ENCODE measurements at regions not wholly inside any gene's neighbourhood (a gene's known extent, or its start where the extent isn't known, plus 50 kb on each side); places are given as distances from the start of the nearest gene placed in this dataset.
"Not testable (repeated sequence)": the region's sequence is repeated elsewhere in the genome, so short reads cannot be mapped to it uniquely, and the experiment has no call there.

DNA sequence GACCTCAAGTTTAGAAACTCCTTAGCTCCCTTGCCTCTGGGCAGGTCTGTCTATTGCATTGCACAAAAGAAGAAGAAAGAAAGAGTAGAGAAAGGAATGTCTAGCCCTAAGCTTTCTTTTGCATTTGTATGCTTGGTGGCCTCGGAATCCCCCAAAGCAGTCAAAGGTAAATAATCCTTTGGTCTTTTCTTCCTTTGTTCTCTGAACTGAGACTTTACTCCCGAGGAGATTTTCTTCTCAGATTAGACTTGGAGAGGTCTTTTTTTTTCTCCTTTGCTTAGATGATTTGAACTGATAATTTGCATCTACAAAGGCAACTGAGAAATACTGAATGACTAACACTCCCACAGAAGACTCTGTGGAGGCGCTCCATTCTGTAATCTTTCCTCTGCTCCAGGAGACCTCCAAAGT is 93.2 kb downstream of the AKR1D1 start:
- no peak for DNase-seq

DNA sequence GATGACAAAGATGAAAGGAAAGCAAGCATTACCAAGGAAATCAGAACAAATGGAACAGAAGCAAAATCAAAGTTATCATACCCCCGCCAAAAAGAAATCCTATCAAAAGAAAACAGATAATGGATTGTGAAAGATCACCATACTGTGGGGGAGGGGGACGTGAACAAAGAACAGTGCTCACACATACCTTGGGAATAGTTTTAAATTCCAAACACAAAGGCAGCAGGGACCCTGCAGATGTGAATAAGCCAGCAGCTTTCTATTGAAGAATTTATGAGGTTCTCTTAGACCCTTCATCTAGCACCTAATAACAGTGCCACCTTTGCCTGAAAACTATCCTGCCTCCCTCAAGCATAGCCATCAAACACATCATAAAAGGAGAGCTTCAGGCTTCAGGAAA is 94.0 kb downstream of the AKR1D1 start:
- no peak for DNase-seq

DNA sequence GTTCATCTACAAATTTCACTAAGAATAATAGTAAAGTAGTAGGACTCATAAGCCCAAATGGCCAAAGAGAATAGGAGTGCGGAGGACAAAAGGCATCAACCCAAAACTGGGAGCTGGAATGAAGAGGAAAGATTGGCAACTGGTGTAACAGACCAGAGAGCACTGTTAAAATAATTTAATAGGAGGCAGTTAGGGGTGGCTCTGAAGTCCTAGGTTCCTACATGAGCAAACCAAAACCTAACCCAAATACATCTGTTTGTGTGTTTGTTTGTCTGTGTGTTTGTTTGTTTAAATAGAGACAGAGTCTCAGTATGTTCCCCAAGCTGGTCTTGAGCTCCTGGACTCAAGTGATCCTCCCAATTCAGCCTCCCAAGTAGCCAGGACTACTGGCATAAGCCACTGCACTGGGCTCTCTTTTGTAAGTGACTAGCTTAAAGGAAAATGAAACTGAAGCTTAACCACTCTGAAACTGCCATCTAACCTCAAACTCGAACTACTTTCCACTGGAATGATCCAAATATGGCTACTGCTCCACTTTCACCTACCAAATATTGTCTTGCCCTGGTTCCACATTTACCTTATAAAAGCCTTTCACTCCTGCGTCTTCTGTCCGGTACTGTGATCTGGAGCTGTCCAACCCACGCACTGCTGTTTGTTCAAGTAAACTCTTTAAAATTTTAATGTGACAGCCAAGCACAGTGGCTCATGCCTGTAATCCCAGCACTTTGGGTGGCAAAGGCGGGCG is 94.9 kb downstream of the AKR1D1 start:
- no peak for DNase-seq

DNA sequence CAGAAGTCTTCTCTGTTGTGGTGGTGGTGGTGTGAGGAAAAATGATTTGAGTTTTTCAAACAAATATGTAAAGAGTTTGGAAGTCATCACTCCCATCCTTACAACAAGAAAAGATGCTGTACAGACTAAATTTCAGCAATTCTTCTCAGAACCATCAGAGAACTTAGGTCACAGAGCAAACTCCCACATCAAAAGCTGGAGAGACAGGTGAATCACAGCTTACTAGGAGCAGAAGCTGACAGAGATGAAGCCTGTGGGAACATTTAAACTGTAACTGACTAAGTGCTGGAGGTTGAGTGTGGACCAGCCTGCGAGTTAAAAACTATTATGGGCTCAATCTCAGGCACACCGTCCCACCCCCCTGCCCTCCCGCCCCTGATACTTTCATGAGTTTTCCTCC is 97.3 kb downstream of the AKR1D1 start:
- no peak for DNase-seq

DNA sequence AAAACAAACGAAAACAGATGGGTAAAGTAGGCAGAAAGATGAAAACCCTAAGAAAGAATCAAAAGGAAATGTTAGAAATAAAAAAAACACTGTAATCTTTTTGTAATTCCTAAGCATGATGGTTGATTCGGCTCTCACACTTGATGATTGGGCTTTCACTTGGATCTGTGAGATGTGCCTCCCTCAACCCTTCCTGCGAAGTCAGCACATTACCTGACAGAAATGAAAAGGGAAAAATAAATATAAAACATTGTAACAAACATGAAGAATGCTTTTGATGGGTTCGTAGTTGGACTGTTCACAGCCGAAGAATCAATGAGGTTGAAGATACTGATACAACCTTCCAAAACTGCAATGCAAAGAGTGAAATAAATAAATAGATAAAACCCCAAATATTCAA is 99.8 kb downstream of the AKR1D1 start:
- DNase-seq = no peak

DNA sequence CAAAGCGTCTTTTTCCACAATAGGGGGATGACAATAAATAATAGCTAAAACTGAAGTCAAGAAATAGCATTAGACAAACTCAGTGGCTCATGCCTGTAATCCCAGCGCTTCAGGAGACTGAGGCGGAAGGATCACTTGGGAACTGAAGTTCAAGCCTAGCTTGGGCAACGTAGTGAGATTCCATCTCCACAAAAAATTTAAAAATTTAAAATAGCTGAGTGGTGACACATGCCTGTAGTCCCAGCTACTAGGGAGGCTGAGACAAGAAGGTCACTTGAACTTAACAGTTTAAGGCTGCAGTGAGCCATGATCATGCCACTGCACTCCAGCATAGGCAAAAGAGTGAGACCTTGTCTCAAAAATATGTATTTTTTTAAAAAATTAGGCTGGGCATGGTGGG is 107.9 kb downstream of the AKR1D1 start:
- no peak for DNase-seq

DNA sequence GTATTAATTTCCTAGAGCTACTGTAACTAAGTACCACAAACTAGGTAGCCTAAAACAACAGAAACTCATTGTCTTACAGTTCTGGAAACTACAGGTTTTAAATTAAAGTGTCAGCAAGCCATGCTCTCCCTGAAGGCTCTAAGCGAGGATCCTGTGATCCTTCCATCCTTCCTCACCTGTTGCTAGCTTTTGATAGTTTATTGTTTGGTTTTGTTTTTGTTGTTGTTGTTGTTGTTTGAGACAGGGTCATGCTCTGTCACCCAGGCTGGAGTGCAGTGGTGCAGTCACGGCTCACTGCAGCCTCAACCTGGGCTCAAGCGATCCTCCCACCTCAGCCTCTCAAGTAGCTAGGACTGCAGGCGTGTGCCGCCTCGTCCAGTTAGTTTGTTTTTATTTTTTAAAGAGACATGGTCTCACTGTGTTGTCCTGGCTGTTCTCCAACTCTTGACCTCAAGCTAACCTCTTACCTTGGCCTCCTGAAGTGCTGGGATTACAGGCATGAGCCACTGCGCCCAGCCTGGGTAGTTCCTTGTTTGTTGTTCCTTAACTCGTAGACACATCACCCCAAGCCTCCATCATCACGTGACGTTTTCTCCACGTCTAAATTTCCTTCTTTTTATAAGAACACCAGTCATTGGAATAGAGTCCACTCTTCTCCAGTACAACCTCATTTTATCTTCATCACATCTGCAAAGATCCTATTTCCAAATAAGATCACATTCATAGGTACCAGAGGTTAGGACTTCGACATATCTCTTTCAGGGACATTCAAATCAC is 109.1 kb downstream of the AKR1D1 start:
- no peak for DNase-seq

DNA sequence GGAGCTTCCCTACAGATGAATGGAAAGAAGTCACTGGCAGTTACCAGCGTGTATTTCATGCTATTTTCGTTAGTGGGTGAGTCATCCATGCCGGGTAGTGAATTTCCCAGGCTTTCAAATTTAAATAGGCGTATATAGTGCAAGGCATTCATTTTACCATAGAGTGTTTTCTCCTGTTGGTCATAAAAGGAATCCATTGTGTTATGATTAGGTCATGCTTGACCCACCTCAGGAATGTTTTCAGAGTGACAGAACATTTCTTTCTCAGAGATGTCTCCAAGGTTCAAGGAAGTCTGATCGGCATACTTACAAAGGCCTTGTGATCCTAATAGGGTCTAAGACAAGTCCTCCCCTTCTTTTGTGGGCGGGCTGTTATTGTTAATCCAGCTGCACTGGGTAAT is 110.7 kb downstream of the AKR1D1 start:
- no peak for DNase-seq

DNA sequence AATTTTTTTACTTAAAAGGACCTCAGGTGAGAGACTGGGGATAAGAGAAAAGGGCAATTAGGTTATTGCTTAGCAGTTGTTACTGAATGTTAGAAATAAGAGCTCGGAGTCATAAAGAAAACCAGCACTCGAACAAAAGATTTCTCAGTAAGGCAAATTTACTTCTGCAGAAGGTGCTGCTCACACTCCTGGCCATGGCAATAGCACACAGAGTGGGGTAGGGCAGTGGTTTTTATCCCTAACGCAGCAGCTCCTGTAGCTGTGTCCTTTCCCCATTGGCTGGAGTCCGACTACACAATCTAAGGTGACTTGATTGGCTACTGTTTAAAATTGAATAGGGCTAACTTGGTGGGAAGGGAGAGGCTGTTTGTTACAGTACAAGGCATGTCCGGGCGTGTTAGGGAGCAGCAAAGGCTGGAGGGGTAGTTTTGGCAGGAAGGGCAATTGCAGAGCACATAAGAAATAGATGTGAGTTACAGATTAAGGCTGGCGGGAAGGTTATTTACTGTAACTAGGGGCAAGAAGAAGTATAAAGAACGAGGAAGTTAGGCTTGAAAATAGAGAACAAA is 112.1 kb downstream of the AKR1D1 start:
- DNase-seq = no peak

DNA sequence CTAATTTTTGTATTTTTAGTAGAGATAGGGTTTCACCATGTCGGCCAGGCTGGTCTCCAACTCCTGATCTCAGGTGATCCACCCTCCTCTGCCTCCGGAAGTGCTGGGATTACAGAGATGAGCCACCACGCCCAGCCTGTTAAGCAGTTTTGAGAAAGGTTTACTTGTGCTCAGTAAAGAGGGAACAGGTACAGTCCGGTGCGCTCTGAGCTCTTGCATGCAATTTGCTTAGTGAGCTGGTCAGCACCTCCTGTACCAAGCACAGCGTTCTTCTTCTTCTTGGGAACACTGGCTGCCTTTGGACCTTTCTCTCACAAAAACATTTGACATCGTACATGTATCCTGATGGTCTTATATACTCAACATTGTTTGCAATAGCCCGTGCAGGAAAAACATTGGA is 118.3 kb downstream of the AKR1D1 start:
- DNase-seq = no peak

DNA sequence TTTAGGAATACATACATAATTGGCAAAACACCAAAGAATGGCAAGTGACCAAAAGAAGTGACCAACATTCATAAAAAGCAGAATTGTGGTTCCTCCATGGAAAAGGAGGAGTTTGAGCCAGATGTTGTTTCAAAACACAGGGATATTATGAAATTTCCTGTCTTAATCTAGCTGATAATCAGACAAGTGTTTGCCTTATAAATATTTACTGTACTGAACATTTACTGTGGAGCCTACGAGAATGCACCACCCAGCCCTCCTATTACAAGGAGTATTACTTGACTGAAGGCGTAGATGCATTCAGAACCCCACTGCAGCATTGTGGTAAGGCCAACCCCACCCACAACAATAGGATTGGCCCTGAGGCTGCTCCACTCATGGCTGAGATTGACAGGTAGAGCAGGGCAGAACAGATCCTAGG is 118.9 kb downstream of the AKR1D1 start:
- DNase-seq = no peak

DNA sequence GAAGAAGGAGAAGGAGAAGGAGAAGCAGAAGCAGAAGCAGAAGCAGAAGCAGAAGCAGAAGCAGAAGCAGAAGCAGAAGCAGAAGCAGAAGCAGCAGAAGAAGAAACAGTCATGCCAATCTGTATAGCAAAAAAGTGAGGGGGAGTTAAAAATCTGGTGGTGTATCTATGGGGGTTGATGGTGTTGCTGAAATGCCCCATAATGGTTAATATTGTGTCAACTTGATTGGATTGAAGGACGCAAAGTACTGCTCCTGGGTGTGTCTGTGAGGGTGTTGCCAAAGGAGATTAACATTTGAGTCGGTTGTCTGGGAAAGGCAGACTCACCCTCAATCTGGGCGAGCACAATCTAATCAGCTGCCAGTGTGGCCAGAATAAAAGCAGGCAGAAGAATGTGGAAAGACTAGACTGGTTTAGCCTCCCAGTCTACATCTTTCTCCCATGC is 120.3 kb downstream of the AKR1D1 start:
- not testable (repeated sequence) for DNase-seq

DNA sequence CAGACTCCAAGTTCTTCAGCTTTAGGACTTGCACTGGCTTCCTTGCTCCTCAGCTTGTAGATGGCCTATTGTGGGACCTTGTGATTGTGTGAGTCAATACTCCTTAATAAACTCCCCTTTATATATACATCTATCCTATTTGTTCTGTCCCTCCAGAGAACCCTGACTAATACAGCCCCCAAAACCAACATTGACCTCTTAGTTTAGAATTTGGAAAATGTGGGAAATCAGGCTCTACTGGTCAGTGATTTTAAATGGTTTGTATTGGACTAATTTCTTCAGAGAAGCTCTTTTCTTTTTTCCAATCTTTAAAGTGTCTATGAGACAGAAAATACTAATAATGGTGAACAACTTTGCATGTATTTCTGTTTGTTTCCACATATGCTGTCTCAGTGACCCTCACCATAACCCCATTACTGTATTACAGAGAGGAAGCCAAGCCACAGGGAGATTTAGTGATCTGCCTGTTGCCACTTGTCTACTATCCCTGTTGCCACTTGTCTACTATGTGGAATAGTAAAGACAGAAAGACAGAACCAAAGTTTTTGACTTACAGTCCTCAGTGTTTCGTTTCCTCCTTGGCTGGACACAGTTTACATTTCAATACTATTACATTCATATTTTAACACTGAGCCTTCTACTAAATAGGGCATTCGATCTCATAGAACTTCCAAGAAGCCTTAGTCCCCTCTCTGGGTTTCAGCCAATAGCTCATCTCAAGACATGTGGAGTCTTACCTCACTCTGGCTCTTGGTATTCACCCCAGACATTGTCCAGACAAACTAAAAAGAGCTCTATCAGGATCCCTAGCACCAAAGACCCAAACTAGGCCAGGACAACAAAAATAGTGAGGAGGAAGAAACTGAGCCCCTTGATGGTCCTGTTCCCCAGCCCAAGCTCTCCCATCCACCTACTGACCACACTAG is 121.0 kb downstream of the AKR1D1 start:
- DNase-seq = no peak

DNA sequence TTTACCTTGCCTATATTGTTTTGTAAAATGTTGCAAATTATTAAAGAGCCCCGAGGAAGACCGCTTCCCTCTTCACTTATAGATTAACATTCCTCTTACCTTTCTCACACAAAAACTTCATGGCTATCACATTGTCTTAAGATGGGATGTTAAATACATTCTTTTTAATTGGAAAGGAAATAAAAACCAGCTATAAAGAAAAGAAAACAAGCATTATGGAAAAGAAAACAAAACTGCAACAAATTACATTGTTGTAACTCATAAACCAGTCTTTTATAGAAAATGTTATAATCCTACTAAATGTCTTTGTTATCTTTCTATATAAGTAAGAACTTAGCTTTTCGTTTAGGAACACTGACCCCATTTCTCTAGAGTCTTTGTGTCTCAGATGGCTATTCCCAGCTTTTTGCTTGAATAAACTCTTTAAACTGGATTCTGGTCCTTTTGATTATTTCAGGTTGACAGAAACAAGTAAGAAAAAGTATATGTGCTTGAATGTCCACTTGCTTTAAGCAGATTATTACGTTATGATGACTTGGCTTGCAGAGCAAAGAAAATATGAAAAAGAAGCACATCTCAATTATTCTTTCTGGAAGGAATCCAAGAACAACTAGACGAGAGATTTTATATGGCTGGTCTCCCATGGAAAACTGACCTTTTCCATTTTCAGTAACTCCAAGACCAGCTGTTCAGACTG is 128.2 kb downstream of the AKR1D1 start:
- DNase-seq = no peak

DNA sequence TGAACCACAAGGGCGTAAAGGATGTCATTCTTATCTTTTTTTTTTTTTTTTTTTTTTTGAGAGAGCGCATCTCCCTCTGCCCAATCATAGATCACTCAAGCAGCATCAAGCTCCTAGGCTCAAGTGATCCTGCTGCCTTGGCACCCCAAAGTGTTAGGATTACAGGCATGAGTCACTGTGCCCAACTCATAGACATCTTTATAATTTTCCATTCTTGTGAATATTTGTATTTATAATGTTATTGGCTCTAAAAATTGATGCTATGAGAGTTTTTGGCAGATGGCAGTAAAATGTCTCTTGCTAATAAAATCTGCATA is 128.7 kb downstream of the AKR1D1 start:
- no peak for DNase-seq

DNA sequence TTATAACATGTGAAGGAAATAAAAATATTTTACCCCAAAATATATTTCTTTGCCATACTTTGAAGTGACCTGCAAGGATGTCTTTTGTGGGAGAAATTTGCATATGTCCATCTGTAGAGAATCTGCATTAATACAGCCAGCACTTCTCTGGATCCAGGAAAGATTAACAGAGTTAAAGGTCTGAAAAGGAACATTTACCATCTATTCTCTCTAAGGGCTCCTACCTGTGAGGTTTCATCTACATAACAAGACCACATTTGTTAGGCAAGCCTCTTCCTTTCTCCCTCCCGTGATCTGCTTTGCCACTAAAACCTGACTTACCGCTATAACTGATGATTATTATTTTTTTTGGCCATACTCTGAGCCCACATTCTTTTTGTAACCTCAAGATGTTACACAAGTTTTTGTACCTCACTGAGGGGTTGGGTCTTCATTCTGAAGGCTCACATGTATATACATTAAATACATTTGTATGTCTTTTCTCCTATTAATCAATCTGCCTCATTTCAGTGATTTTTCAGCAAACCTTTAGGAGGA is 129.4 kb downstream of the AKR1D1 start:
- DNase-seq = no peak

DNA sequence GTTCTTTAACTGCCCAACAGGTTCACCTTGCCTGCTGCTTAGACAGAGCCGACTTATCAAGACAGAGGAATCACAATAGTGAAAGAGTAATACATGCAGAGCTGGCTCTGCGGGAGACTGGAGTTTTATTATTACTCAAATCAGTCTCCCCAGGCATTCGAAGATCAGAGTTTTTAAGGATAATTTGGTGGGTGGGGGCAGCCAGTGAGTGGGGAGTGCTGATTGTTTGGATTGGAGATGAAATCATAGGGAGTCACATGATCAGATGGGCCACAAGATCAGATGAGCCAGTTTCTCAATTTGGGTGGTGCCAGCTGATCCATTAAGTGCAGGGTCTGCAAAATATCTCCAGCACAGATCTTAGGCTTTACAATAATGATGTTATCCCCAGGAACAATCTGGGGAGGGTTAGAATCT is 131.3 kb downstream of the AKR1D1 start:
- DNase-seq = no peak

DNA sequence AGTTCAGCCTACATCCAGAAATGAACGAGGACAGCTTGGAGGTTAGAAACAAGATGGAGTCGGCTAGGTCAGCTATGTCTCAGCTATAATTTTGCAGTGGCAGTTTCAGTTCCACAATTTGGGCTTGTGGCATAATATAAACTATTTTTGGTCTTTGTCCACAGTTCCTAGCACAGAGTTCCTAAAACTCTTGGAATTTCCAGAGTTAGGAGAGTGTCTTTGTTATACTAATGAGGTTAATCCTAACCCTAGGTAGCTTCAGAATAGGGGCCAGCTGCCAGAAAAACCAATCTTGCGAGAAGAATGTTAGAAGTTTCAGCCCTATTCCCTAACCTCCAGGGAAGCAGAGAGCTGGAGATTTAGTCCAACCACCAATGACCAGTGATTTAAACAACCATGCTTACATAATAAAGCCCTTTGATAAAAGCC is 131.9 kb downstream of the AKR1D1 start:
- DNase-seq = no peak

DNA sequence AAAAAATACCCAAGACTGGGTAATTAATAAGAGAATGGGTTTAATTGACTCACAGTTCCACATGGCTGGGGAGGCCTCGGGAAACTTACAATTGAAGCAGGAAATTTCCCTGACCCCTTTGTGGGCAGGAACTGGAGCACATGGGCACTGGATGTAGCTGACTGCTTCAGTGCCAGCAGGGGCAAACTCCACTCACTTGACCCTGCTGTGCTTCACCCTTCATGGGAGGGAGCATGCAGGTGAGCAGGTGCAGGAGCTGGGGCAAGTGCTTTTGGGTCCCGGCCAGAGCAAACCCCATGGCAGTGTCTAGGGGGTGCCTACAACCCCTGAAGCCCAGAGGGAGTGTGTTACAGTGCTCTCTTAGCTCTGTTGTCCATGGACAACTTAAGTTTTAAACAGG is 132.6 kb downstream of the AKR1D1 start:
- no peak for DNase-seq

DNA sequence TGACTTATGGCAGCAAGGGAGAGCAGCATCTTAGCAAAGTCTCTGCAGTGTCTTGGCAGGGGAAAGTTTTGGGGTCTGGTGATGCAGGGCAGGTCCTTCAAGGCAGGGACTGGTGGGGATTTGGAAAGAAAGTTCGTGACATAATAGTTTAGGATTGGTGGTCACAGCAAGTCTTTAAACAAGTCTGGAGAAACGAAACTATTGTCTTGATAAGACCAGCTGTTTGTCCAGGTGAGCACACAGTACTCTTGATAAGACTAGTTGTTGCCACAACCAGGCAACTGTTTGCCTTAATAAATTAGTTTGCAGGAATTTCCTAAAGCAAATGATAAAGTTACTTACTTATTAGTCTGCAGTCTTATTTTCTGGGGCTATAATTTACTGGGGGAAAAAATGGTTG is 136.1 kb downstream of the AKR1D1 start:
- DNase-seq = no peak

DNA sequence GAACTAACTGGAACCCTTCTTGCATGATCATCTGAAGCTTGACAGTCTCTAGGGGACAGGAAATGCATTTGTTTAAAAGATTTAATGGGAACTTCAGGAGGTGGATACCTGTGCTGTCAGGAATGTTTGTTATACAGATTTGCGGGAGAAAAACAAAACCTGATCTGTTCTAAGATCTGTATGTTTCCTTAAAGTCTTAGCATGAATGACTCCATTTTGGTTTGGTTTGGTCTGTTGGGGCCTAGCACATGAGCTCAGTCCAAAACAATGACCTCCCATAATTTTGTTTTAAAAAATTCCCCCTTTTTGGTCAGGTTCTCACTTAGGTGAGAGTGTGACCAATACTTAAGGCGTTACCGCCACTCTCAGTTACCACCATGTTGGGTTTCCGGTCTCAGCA is 138.7 kb downstream of the AKR1D1 start:
- DNase-seq = no peak

DNA sequence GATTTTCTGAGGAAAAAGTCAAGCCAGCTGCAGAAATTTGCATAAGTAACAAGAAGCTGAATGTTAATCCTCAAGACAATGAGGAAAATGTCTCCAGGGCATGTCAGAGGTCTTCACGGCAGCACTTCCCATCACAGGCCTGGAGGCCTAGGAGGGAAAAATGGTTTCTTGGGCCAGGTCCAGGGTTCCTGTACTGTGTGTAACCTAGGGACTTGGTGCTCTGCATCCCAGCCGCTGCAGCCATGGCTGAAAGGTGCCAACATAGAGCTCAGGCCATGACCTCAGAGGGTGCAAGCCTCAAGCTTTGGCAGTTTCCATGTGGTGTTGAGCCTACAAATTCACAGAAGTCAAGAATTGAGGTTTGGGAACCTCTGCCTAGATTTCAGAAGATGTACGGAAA is 144.1 kb downstream of the AKR1D1 start:
- DNase-seq = not testable (repeated sequence)
